H1 (cell line): ENCODE measurements at regions not wholly inside any gene's neighbourhood (a gene's known extent, or its start where the extent isn't known, plus 50 kb on each side); places are given as distances from the start of the nearest gene placed in this dataset.

Source experiments
- TAF1 ChIP-seq: IDR thresholded peaks from 2 replicates; pipeline ENCODE4 v1.6.1; 2011; ENCODE audit warnings: mild to moderate bottlenecking, low read depth, low read length
- TF ChIP-seq, protein P1 (sequence below): IDR thresholded peaks from 2 replicates; pipeline ENCODE4 v1.6.1; 2012; ENCODE audit warnings: inconsistent platforms

DNA sequence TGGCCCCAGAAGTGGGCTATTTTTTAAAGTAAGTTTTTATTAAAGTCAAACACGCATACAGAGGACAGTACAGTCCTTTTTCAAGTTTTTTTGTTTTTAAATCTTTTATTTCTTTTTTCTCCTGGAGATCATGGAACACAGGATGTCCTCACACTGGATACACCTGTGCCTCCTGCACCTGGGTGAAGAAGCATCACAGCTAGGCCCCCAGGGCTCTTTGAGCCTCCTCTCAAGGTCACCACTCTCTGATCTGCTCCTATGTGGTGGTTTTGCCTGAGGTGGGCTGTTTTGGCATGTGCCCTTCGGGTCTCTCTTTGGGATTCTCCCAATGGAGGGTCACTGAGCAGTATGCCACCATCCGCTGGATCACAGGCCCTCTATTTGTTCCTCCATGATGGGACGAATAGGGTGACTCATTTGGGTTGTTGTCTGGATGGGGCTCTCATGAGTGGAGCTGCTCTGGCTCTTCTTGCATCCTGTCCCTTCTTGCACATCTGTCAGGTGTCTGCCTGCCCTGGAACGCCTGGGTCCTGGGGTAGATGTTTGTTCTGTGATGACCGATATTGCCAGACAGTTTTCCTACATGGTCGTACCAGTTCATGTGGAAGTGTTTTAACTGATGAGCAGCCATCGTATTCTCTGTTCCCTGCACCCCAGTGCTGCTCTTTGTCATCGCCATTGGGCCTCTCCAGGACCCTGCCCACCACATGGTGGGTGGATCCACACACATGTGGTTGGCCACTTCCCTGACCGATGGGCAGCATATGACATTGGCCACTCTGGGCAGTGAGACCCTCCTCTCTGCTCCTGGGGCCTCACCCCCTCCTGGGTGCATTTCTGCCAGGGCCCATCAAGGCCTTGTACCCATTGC, 55.2 kb upstream of the MED9 start (continued):
- TF ChIP-seq TAF1, result no peak
- TF ChIP-seq, protein P1, sequence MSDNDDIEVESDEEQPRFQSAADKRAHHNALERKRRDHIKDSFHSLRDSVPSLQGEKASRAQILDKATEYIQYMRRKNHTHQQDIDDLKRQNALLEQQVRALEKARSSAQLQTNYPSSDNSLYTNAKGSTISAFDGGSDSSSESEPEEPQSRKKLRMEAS, result no peak
- TF ChIP-seq, all 59 proteins: peak for 0
